B cell (primary cell): ENCODE measurements at regions not wholly inside any gene's neighbourhood (a gene's known extent, or its start where the extent isn't known, plus 50 kb on each side); places are given as distances from the start of the nearest gene placed in this dataset.
"Not testable (repeated sequence)": the region's sequence is repeated elsewhere in the genome, so short reads cannot be mapped to it uniquely, and the experiment has no call there.

Source experiments
- ATAC-seq: fragments of 200-7000 bp; cut with Tn5 transposase; one replicate; pipeline ENCODE4 v1.10.0; 2021; ENCODE audit warnings: low read depth, mild to moderate bottlenecking, moderate number of reproducible peaks, moderate library complexity
- CTCF ChIA-PET: fragments of 350-600 bp; sonication (Branson Sonifier 250); formaldehyde crosslinking; loops from one replicate; lab custom pipeline; 2021; ENCODE audit warnings: antibody characterized with exemption, inconsistent platforms; lab: Charles Lee
- POLR2A ChIA-PET: fragments of 350-600 bp; sonication (Branson Sonifier 250); formaldehyde crosslinking; loops from one replicate; lab custom pipeline; 2021; ENCODE audit warnings: antibody characterized with exemption; lab: Charles Lee
- DNase-seq: peaks from one replicate; pipeline ENCODE4 v3.0.0; 2013
- H2AFZ ChIP-seq: 2 replicates; pipeline ENCODE4 v1.6.1; 2012; ENCODE audit warnings: mild to moderate bottlenecking, low read depth, low read length; ENCODE audit not compliant: insufficient read depth, poor library complexity, severe bottlenecking
- H3K27ac ChIP-seq, 2 donors: 1 replicate in 1 of 2; 2 replicates in 1 of 2; pipeline ENCODE4 v1.5.1; 2012 to 2013; ENCODE audit warnings: low read length in 2 of 2, mild to moderate bottlenecking in 2 of 2, moderate library complexity in 1 of 2
- H3K27me3 ChIP-seq, 4 experiments: fragments of 200-600 bp in 1 of 4; sonication (generic) in 1 of 4; replicated peaks in 1 of 4; 1 replicate in 2 of 4; 2 replicates in 2 of 4; pipeline versions ENCODE4 v1.6.1 to v1.7.0; 2013 to 2016; ENCODE audit warnings: low read length in 3 of 4, mild to moderate bottlenecking in 2 of 4, mixed read lengths in 1 of 4, moderate library complexity in 1 of 4; ENCODE audit not compliant: insufficient read depth in 4 of 4, control insufficient read depth in 3 of 4; ENCODE audit errors: control extremely low read depth in 1 of 4
- H3K36me3 ChIP-seq, 2 experiments: replicated peaks in 1 of 2; 1 replicate in 1 of 2; 2 replicates in 1 of 2; pipeline versions ENCODE4 v1.6.1 to v1.7.1; 2013; ENCODE audit warnings: low read length in 1 of 2; ENCODE audit not compliant: insufficient read depth in 2 of 2, control insufficient read depth in 1 of 2; ENCODE audit errors: control extremely low read depth in 1 of 2, extremely low read depth in 1 of 2
- H3K4me1 ChIP-seq, 2 donors: fragments of 200-600 bp in 1 of 2; sonication (generic) in 1 of 2; 1 replicate in 1 of 2; 2 replicates in 1 of 2; pipeline versions ENCODE4 v1.5.1 to v1.6.1; 2013 to 2017; ENCODE audit warnings: low read length in 2 of 2; ENCODE audit not compliant: control insufficient read depth in 2 of 2, insufficient read depth in 2 of 2
- H3K4me2 ChIP-seq: replicated peaks from 2 replicates; pipeline ENCODE3; 2012; ENCODE audit warnings: mild to moderate bottlenecking, low read depth, low read length; ENCODE audit not compliant: poor library complexity, severe bottlenecking
- H3K4me3 ChIP-seq, 5 experiments: fragments of 200-600 bp in 1 of 5; sonication (generic) in 1 of 5; 1 replicate in 3 of 5; 2 replicates in 2 of 5; pipeline versions ENCODE4 v1.5.1 to v1.7.0; 2011 to 2016; ENCODE audit warnings: low read length in 4 of 5, mild to moderate bottlenecking in 4 of 5, low read depth in 2 of 5, control low read depth in 1 of 5, moderate library complexity in 1 of 5; ENCODE audit not compliant: insufficient read depth in 1 of 5; ENCODE audit errors: control extremely low read depth in 1 of 5, extremely low read depth in 1 of 5
- H3K79me2 ChIP-seq: fragments of 200-600 bp; sonication (generic); one replicate; pipeline ENCODE4 v1.6.0; 2016; ENCODE audit warnings: low read length; ENCODE audit not compliant: control insufficient read depth, insufficient read depth
- H3K9ac ChIP-seq: fragments of 200-600 bp; sonication (generic); 2 replicates; pipeline ENCODE4 v1.6.1; 2017; ENCODE audit warnings: mild to moderate bottlenecking, low read length, moderate library complexity
- H3K9me3 ChIP-seq, 3 donors: one replicate each; pipeline versions ENCODE4 v1.6.1 to v1.7.1; 2013; ENCODE audit warnings: low read length in 2 of 3; ENCODE audit not compliant: control insufficient read depth in 2 of 3, insufficient read depth in 1 of 3; ENCODE audit errors: control extremely low read depth in 1 of 3
- H4K20me1 ChIP-seq: 2 replicates; pipeline ENCODE4 v1.6.0; 2012; ENCODE audit warnings: mild to moderate bottlenecking, low read length; ENCODE audit not compliant: insufficient read depth, control insufficient read depth, poor library complexity, severe bottlenecking
- H3K27ac Mint-ChIP-seq: one replicate; pipeline ENCODE4 v1.8.0; 2021; ENCODE audit warnings: mixed read lengths
- H3K27me3 Mint-ChIP-seq: one replicate; pipeline ENCODE4 v1.8.0; 2021; ENCODE audit warnings: mixed read lengths
- H3K4me1 Mint-ChIP-seq: one replicate; pipeline ENCODE4 v1.8.0; 2021; ENCODE audit warnings: mixed read lengths
- H3K4me3 Mint-ChIP-seq: one replicate; pipeline ENCODE4 v1.8.0; 2021; ENCODE audit warnings: mixed read lengths
- H3K9me3 Mint-ChIP-seq: one replicate; pipeline ENCODE4 v1.8.0; 2022; ENCODE audit warnings: mixed read lengths; ENCODE audit not compliant: insufficient read depth
- EZH2 ChIP-seq: IDR thresholded peaks from 2 replicates; pipeline ENCODE4 v1.6.1; 2012; ENCODE audit warnings: borderline replicate concordance, low read depth, mild to moderate bottlenecking, moderate library complexity, low read length; ENCODE audit not compliant: insufficient read depth, poor library complexity, severe bottlenecking
- WGBS: methylation state at CpG from one replicate; pipeline ENCODE4 v1.1.5; 2013; ENCODE audit warnings: missing lambda C conversion rate; ENCODE audit not compliant: insufficient coverage; 5-methylcytosine and 5-hydroxymethylcytosine counted together
- intact Hi-C: fragments of 100-400 bp; cut with micrococcal nuclease; formaldehyde crosslinking; loops from one replicate; pipeline ENCODE4 v1.10.0; 2022
- TF ChIP-seq, protein P1 (sequence below): fragments of 200-600 bp; IDR thresholded peaks from one replicate; pipeline ENCODE4 v1.8.0; 2022; ENCODE audit warnings: antibody characterized with exemption, mild to moderate bottlenecking

GRCh38 chr12:131309700-131310099, 356.0 kb downstream of the ADGRD1 start:
- Histone ChIP-seq H3K4me3 (no peak overlapping the region), H3K4me1 (no peaks in the 10 kb centered on the region), H3K79me2 (no peaks in the 10 kb centered on the region), H4K20me1 (no peaks in the 10 kb centered on the region), H3K27me3 (peaks cover 0 to 7% (median 0%) of the 10 kb centered on the region in 4 experiments), H3K9me3 (peaks cover 0 to 2% (median 0%) of the 10 kb centered on the region in 3 donors), H3K27ac (no peak overlapping the region), H3K4me2 (no peak overlapping the region), H2AFZ (no peak overlapping the region), H3K36me3 (no peaks in the 10 kb centered on the region), H3K9ac (no peak overlapping the region)
- POLR2A ChIA-PET: no interaction called here
- ATAC-seq: no peak
- intact Hi-C loops: loop anchor here (5.0 kb wide), 1 partner anchor 333 kb away; no protein-coding TSS in a partner anchor
- CTCF ChIA-PET: no interaction called here
- WGBS: no CpG with 5 or more reads among the region's 5 CpGs
- Mint-ChIP-seq H3K9me3 (no peaks in the 10 kb centered on the region), H3K4me1 (peaks cover 4% of the 10 kb centered on the region), H3K27me3 (peaks cover 23% of the 10 kb centered on the region), H3K4me3 (no peak overlapping the region), H3K27ac (no peak overlapping the region)
- DNase-seq: no peak
- TF ChIP-seq, protein P1, sequence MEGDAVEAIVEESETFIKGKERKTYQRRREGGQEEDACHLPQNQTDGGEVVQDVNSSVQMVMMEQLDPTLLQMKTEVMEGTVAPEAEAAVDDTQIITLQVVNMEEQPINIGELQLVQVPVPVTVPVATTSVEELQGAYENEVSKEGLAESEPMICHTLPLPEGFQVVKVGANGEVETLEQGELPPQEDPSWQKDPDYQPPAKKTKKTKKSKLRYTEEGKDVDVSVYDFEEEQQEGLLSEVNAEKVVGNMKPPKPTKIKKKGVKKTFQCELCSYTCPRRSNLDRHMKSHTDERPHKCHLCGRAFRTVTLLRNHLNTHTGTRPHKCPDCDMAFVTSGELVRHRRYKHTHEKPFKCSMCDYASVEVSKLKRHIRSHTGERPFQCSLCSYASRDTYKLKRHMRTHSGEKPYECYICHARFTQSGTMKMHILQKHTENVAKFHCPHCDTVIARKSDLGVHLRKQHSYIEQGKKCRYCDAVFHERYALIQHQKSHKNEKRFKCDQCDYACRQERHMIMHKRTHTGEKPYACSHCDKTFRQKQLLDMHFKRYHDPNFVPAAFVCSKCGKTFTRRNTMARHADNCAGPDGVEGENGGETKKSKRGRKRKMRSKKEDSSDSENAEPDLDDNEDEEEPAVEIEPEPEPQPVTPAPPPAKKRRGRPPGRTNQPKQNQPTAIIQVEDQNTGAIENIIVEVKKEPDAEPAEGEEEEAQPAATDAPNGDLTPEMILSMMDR: no peak
- no peak for TF ChIP-seq EZH2

GRCh38 chr12:131310227-131310969, 356.7 kb downstream of the ADGRD1 start:
- H3K36me3 ChIP-seq, H3K9me3 ChIP-seq, H3K4me3 ChIP-seq, DNase-seq, ATAC-seq, H4K20me1 ChIP-seq, H3K4me2 ChIP-seq, H3K9ac ChIP-seq, CTCF ChIA-PET, H3K9me3 Mint-ChIP-seq, H3K4me1 ChIP-seq, H3K27me3 ChIP-seq, H3K27ac ChIP-seq, H3K27ac Mint-ChIP-seq, H3K4me1 Mint-ChIP-seq, POLR2A ChIA-PET, H2AFZ ChIP-seq, H3K4me3 Mint-ChIP-seq, H3K79me2 ChIP-seq: not testable (repeated sequence)
- 97% methylated on average over 4 of the region's 22 CpGs for WGBS
- intact Hi-C loops: loop anchor here (5.0 kb wide), 1 partner anchor 332 kb away; no protein-coding TSS in a partner anchor
- H3K27me3 Mint-ChIP-seq: peaks cover 27% of the 10 kb centered on the region

DNA sequence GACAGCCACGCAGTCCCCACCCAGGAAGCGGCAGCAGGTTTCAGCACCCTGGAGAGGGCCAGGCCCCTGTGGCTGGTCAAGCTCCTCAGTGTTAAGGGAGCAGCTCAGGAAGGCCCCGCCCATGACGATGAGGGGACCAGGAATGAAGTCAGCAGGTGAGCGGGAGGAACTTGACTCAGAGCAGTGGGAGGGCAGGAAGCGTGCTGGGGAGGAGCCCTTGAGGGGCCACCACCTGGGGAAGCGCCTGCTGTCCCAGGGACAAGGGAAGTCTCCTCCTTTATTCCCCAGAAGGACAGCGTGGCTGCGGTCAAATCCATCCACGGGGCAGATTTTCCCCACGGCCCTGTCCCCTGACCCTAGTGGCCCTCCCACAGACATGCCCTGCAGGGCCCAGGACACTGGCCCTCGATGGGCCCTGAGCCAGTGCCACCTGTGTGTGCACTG, 357.6 kb downstream of the ADGRD1 start:
- H3K9me3 ChIP-seq, CTCF ChIA-PET, H3K4me3 Mint-ChIP-seq, H2AFZ ChIP-seq, H3K4me2 ChIP-seq, H3K4me1 ChIP-seq, H4K20me1 ChIP-seq, ATAC-seq, H3K36me3 ChIP-seq, DNase-seq, POLR2A ChIA-PET, H3K27ac Mint-ChIP-seq, H3K79me2 ChIP-seq, H3K27ac ChIP-seq, H3K9me3 Mint-ChIP-seq, H3K4me3 ChIP-seq, H3K27me3 ChIP-seq, H3K9ac ChIP-seq, H3K4me1 Mint-ChIP-seq: not testable (repeated sequence)
- H3K27me3 Mint-ChIP-seq: peaks cover 27% of the 10 kb centered on the region
- 27% methylated on average over 6 of the region's 12 CpGs for WGBS
- intact Hi-C loops: loop anchor here (5.0 kb wide), 1 partner anchor 331 kb away; no protein-coding TSS in a partner anchor
